22Rv1 (cell line): ENCODE measurements at regions not wholly inside any gene's neighbourhood (a gene's known extent, or its start where the extent isn't known, plus 50 kb on each side); places are given as distances from the start of the nearest gene placed in this dataset.
"Not testable (repeated sequence)": the region's sequence is repeated elsewhere in the genome, so short reads cannot be mapped to it uniquely, and the experiment has no call there.

ENCODE experiments used
- H3K27ac ChIP-seq: fragments of 450-650 bp; 2 replicates; pipeline ENCODE4 v1.5.1; 2017
- ZFX ChIP-seq: fragments of 450-650 bp; IDR thresholded peaks from 2 replicates; pipeline ENCODE4 v1.6.1; 2017; ENCODE audit warnings: antibody characterized with exemption, borderline replicate concordance
- TF ChIP-seq, protein P1 (sequence below): fragments of 450-650 bp; IDR thresholded peaks from 2 replicates; pipeline ENCODE4 v1.5.1; 2017; ENCODE audit warnings: mild to moderate bottlenecking

DNA sequence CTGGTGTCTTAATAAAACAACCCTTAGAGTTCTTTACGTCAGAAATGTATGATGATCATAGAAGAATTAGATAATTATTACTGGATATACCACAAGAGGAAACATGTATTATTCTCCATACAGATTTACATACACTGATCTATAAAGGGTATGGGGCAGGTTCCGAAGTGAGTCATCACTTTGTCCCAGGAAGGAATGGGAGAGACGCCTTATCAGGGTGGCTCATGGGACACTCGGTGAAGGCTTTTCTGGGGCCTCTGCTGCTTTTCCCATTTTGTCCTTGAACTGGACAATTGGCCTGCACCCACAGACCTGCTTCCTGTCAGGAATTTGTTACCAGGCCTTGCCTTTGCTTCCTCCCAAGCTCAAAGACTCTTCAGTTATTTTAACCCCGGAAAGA, 233.8 kb upstream of the RUNX1 start:
- H3K27ac ChIP-seq = no peak overlapping the region

DNA sequence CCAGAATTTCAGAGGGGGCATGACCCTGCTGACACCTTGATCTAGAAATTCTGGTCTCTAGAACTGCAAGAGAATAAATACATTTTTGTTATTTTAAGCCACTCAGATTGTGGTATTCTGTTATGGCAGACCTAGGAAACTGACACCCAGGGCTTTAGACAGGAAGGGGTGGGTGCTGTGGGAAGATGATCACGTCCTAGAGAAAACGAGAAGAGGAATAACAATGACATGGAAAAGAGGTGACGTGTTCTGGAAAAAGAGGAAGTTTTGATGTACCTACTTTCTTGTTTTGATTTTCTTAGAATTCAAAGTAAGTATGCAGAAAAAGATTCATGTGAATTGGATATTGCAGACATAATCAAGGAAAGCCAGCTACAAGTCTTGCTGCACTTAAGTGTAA, 232.9 kb upstream of the RUNX1 start:
- no peak for TF ChIP-seq ZFX
- TF ChIP-seq, protein P1, sequence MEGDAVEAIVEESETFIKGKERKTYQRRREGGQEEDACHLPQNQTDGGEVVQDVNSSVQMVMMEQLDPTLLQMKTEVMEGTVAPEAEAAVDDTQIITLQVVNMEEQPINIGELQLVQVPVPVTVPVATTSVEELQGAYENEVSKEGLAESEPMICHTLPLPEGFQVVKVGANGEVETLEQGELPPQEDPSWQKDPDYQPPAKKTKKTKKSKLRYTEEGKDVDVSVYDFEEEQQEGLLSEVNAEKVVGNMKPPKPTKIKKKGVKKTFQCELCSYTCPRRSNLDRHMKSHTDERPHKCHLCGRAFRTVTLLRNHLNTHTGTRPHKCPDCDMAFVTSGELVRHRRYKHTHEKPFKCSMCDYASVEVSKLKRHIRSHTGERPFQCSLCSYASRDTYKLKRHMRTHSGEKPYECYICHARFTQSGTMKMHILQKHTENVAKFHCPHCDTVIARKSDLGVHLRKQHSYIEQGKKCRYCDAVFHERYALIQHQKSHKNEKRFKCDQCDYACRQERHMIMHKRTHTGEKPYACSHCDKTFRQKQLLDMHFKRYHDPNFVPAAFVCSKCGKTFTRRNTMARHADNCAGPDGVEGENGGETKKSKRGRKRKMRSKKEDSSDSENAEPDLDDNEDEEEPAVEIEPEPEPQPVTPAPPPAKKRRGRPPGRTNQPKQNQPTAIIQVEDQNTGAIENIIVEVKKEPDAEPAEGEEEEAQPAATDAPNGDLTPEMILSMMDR = no peak
- H3K27ac ChIP-seq = no peak overlapping the region

More for the DNA sequence above, 233.8 kb upstream of the RUNX1 start:
- TF ChIP-seq ZFX = no peak
- TF ChIP-seq, protein P1 = no peak

DNA sequence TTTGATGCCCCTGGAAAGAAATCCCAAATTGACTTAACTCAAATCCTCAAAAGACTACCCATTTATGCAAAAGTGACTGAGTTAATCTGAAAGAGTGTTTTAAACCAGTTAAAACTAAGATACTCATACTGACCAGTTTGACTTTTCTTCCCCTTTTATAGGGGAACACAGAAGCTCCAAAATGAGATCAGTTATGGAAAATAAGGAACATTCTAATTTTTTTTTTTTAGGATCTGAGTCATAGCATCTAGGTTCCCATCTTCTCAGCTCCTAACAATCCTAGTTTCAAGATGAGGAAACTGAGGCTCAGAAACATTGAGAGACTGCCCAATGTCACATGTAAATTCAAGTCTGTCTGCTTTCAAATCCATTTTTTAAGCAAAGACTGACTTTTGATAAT, 231.1 kb upstream of the RUNX1 start:
- H3K27ac ChIP-seq = no peak overlapping the region
- TF ChIP-seq, protein P1 = no peak
- TF ChIP-seq ZFX = no peak

DNA sequence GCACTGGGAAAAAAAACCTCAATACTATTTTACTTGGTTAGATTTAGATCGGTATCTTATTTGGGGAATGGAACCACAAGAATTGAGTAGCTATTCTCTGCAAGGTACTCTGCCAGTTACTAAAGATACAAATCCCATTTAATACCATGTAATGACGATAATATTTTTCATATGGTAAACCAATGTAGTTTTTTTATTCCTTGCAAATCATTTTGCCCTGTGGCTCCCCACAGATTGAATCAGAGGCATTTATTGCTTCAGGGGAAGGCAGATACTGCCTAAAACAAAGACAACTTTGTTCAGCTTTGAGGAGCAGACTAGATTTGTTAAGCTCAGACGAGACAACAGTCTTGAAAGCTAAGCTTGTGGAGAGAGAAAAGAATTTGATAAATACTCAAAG, 226.7 kb upstream of the RUNX1 start:
- no peak for TF ChIP-seq ZFX
- TF ChIP-seq, protein P1 = no peak
- H3K27ac ChIP-seq = no peak overlapping the region

DNA sequence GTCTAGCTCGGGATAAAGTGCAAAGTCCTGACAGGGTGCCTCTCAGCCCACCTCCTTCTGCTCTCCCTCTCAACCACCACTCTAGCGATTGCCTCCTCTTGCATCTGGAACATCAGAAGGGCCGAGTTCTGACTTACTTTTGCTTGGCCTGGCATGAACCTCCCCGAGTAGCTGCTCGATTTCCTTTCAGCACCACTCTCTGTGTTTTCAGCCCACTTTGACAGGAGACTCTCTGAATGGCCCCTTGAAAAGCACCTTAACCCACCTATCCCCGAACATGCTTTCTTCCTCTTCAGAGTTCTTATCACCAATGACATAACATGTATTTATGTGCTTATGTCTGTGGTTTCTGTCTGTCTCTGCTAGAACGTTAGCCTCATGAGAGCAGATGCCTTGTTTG, 225.8 kb upstream of the RUNX1 start:
- TF ChIP-seq, protein P1 = no peak
- no peak for TF ChIP-seq ZFX
- H3K27ac ChIP-seq = no peak overlapping the region

DNA sequence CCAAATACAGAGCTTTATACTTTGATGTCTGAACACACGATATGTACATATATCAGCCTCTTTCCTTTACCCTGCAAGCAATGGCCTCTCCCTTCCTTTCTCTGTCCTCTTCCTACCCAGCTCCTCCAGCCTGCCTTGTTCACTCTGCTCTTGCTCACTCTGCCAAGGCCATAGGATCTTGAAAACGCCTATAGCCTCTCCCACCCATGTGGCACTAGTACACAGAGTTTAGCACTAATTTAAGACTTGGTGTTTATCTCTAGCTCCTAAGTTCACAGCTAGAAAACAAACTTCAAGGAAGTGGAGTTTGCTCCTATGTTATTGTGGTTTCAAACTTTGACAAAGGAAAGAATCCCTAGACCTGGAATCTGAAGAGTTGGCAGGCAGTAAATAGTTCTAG, 225.0 kb upstream of the RUNX1 start:
- TF ChIP-seq, protein P1 = no peak
- TF ChIP-seq ZFX = no peak

DNA sequence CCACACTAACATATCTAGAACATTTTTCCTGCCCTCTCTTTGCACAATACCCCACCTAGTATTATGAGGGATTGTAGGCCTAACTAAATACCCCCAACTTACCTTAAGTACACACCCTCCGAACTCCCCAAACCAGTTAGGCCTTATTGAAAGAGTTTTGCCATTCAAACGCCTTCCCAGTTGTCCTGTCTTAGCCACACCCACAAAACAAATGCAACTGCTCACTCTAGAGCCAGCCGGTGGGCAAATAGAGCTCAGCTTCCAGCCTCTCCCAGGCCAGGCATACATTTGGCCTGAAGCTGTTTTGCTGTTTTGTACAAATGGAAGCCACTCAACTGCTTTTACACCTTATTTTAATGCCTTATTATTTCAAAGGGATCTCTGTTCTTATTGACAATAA, 224.2 kb upstream of the RUNX1 start:
- no peak for TF ChIP-seq ZFX
- TF ChIP-seq, protein P1 = no peak
- no peak overlapping the region for H3K27ac ChIP-seq

More for the DNA sequence above, 225.0 kb upstream of the RUNX1 start:
- H3K27ac ChIP-seq = no peak overlapping the region

DNA sequence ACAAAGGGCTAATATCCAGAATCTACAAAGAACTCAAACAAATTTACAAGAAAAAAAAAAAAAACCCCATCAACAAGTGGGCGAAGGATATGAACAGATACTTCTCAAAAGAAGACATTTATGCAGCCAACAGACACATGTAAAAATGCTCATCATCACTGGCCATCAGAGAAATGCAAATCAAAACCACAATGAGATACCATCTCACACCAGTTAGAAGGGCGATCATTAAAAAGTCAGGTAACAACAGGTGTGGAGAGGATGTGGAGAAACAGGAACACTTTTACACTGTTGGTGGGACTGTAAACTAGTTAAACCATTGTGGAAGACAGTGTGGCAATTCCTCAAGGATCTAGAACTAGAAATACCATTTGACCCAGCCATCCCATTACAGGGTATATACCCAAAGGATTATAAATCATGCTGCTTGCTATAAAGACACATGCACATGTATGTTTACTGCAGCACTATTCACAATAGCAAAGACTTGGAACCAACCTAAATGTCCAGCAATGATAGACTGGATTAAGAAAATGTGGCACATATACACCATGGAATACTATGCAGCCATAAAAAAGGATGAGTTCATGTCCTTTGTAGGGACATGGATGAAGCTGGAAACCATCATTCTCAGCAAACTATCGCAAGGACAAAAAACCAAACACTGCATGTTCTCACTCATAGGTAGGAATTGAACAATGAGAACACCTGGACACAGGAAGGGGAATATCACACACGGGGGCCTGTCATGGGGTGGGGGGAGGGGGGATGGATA, 222.4 kb upstream of the RUNX1 start:
- not testable (repeated sequence) for H3K27ac ChIP-seq
